Pulmonary artery endothelial cell (primary cell): ENCODE measurements at regions not wholly inside any gene's neighbourhood (a gene's known extent, or its start where the extent isn't known, plus 50 kb on each side); places are given as distances from the start of the nearest gene placed in this dataset.

Source experiments
- DNase-seq: peaks from one replicate; pipeline ENCODE4 v3.0.0-alpha.2; 2011; ENCODE audit warnings: low read depth, low spot score

- no peak for DNase-seq
Measured at GRCh38 chr2:236795861-236796219, 226.2 kb downstream of the ACKR3 start.

- DNase-seq, result no peak
Measured at GRCh38 chr2:236796236-236796635, 226.6 kb downstream of the ACKR3 start.

DNA sequence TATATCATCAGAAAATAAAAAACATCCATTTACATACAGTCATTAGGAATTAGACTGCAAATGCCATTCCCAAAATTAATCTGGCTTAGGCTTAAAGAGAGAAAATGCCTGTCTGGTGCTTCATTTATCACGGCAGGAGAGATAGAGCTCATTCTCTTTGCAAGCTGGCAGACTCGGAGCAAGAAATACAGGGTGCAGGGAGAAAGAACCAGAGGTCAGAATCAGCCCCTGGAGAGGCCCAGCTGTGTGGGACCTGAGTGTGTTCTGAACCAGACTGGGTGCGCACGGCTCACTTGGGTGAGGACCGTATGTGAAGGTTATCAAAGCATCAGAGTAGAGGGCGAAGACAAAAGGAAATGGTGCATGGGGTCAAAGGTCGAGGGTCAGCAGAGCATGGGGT is 227.8 kb downstream of the ACKR3 start:
- DNase-seq, result no peak

DNA sequence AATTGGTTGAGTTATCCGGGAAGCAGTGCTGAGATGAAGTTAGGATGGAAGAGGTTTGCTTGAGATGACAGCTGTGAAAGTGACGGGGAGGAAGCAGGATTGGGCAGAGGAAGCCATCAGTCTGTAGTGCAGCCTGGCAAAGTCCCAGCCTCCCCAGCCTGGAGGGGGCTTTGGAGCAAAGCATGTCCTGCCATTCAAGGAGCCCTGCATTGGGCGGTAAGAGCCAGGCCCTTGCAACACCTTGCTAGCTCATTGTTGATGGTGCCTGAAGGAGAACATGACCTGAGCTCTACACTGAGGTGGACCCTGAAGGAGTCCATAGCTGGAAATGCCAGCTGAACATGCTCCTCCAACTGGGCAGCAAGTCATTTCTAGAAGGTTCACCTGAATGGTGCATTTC is 228.9 kb downstream of the ACKR3 start:
- DNase-seq, result no peak

GRCh38 chr2:236799391-236800026 is 229.9 kb downstream of the ACKR3 start:
- DNase-seq, result no peak

DNA sequence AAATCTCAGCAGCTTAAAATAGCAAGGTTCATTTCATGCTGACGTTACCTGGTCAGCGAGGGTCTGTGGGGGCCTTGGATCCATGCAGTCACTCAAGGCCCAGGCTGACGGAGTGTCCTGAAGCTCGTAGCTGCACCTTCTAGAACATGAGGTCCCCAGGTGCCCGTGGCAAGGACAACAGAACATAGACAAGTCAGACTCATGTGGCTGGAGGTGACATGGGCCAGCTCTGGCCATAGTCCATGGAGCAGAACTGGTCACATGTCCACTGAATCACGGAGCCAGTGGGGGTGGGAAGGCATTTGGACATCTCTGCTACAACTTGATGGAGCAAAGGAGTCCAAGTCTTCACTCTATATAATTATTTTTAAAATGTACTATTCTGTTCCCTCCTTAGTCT is 233.2 kb downstream of the ACKR3 start:
- no peak for DNase-seq

DNA sequence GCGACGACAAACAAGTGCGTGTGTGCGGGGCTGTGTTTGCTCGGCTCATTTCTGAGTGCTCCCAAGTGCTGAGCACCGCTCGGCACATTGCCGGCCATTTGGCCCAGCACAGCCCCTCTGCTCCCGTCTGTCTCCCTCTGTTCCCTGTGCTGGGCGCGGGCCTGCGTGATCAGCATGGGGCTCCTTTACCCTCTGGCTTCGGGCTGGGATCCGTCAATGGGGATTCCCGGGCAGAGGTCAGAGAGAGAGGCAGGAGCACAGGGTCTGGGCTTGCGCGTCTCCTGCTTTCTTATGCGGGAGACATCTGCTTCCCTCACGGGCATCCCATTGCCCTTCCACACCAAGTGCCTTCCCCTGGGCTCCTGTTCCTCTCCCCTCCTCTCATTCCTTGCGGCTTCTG is 234.0 kb downstream of the ACKR3 start:
- DNase-seq, result no peak

- DNase-seq, result no peak
Measured at GRCh38 chr2:236805800-236806531, 236.3 kb downstream of the ACKR3 start.

DNA sequence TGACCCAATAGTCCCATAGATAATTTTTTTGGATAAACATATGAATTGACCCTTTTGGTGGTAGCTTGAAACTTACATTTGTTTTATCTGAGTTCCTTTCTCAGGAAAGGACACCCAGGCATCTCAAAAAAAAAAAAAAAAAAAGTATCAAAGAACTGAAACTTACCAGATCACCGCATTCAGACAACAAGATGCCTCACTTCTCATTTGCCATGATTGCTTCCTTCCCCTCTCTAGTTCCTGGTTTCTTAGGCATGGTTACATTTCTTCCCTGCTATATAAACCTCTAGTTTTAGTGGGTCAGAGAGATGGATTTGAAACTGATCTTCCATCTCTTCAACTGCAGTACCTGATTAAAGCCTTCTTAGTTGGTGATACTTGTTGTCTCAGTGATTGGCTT is 240.1 kb downstream of the ACKR3 start:
- no peak for DNase-seq

- DNase-seq, result no peak
Measured at GRCh38 chr2:236811062-236811656, 241.5 kb downstream of the ACKR3 start.

GRCh38 chr2:236813766-236814165 is 244.1 kb downstream of the ACKR3 start:
- DNase-seq, result no peak

GRCh38 chr2:236814593-236814992 is 245.0 kb downstream of the ACKR3 start:
- no peak for DNase-seq

GRCh38 chr2:236815746-236816145 is 246.1 kb downstream of the ACKR3 start:
- no peak for DNase-seq

GRCh38 chr2:236816197-236817170 is 246.9 kb downstream of the ACKR3 start:
- no peak for DNase-seq

DNA sequence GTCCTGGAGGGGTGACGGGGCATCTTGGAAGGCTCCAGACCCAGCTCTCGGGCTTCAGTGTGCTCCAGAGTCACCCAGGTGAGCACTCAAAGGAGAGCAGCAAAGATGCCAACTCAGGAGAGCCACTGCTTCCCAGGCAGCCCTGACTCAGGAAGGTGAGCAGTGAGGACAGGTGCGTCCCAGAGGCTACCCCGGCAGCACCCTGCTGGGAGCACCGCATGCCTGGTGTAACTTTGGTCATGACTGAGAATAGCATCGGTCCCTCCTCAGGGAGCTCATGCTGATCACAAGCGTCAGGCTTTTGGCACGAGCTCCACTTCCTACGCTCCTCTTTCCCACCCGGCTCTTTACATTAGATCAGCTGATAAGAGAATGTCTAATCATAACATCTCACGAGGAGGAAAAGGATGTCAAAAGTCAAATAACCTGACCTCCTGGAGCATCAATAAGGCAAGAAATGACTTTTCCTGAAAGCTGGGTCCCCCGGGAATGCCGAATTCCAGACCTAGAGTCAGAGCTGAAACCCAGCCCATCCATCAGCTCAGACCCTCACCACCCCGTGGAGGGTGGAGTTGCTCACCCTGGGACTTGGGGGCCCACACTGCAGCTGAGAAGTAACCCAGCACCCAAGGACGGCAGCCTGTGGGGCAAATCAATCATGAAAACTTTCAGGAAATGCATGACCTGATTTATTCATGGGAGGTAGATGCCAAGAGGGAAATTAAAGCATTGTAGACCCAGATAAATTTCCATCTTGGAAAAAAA is 248.8 kb downstream of the ACKR3 start:
- no peak for DNase-seq

GRCh38 chr2:236819275-236820002 is 249.8 kb downstream of the ACKR3 start:
- DNase-seq, result no peak

DNA sequence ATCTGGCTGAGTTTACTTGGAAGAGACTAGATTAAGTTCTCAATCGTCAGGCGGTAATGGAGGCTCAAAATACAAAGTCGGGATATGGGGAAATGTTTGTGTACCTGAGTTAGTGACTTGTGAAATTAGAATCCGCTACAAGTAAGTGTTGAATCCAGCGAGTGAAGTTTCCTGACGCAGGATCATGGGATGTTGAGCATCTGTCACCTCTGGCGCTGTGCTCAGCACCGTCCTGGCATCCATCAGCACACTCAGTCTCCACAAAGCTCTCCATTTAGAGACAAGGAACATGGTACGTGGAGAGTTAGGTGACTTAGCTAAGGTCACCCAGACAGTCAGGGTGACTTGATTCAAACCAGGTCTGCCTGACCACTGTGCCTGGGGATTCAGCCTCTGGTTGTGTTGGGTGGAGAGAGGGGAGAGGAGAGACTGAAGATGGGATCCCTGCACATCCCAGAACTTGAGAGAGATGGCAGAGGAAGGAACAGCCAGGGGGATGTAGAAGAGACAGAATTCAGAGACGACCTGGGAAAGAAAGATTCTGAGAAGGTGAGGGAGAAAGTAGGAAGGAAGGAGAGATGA is 251.2 kb downstream of the ACKR3 start:
- DNase-seq, result no peak

DNA sequence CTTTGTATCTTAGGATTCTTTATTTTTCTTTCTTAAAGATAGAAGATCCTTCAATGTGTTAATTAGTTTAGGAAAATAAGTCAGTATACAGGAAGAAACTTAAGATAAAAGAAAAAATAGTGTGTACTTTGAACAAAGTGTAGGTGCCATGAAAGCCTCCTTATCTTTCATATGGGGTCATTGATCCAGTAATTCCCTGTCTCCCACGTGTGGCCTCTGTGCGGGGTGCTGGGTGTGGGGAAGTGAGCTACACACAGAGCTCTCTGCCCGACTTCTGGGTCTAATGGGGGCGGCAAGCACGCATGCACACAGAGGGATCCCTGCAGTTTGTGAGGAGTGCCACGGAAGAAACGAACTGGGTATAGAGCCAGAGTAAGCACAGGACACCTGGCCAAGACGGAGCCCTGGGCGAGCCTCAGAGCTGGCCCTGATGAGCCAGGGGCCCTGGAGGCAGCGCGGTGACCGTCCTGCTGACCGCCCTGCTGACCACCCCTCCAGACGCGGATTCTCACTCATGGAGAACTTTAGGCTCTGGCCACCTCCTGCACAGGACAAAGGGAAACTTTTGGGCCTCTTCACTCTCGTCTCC is 253.5 kb downstream of the ACKR3 start:
- no peak for DNase-seq

- no peak for DNase-seq
Measured at GRCh38 chr2:236823963-236824362, 254.3 kb downstream of the ACKR3 start.

- no peak for DNase-seq
Measured at GRCh38 chr2:236824836-236825235, 255.2 kb downstream of the ACKR3 start.
